ENCODE measurements at regions not wholly inside any gene's neighbourhood (a gene's known extent, or its start where the extent isn't known, plus 50 kb on each side); places are given as distances from the start of the nearest gene placed in this dataset.

- H3K27me3 Mint-ChIP-seq = peaks cover 6% of the 10 kb centered on the region
- no peaks in the 10 kb centered on the region for H3K9me3 Mint-ChIP-seq (ENCODE audit: low read depth)
- no peak for DNase-seq (ENCODE audit: low spot score, unreplicated experiment)
- H3K27ac Mint-ChIP-seq = no peak overlapping the region
- peaks cover 5% of the 10 kb centered on the region for H3K4me1 Mint-ChIP-seq (ENCODE audit: low read depth)
- TF ChIP-seq CTCF (IDR thresholded peaks at IDR 0.05; ENCODE audit: unreplicated experiment) = no peak
- H3K4me3 Mint-ChIP-seq (ENCODE audit: low read depth) = no peak overlapping the region
- H3K36me3 Mint-ChIP-seq (ENCODE audit: insufficient read depth) = no peaks in the 10 kb centered on the region
Measured at GRCh38 chr3:20400281-20400680, 214.3 kb upstream of the SGO1 start.

GRCh38 chr3:20396335-20396734 lies 210.3 kb upstream of the SGO1 start:
- no peaks in the 10 kb centered on the region for H3K36me3 Mint-ChIP-seq (ENCODE audit: insufficient read depth)
- H3K27ac Mint-ChIP-seq = no peak overlapping the region
- no peak overlapping the region for H3K4me3 Mint-ChIP-seq (ENCODE audit: low read depth)
- peaks cover 9% of the 10 kb centered on the region for H3K27me3 Mint-ChIP-seq
- TF ChIP-seq CTCF (IDR thresholded peaks at IDR 0.05; ENCODE audit: unreplicated experiment) = no peak
- no peaks in the 10 kb centered on the region for H3K9me3 Mint-ChIP-seq (ENCODE audit: low read depth)
- DNase-seq (ENCODE audit: low spot score, unreplicated experiment) = no peak
- no peaks in the 10 kb centered on the region for H3K4me1 Mint-ChIP-seq (ENCODE audit: low read depth)

- no peaks in the 10 kb centered on the region for H3K9me3 Mint-ChIP-seq (ENCODE audit: low read depth)
- no peak for DNase-seq (ENCODE audit: low spot score, unreplicated experiment)
- H3K27me3 Mint-ChIP-seq = peaks cover 9% of the 10 kb centered on the region
- H3K4me3 Mint-ChIP-seq (ENCODE audit: low read depth) = no peak overlapping the region
- H3K27ac Mint-ChIP-seq = no peak overlapping the region
- TF ChIP-seq CTCF (IDR thresholded peaks at IDR 0.05; ENCODE audit: unreplicated experiment) = no peak
- H3K36me3 Mint-ChIP-seq (ENCODE audit: insufficient read depth) = no peaks in the 10 kb centered on the region
- H3K4me1 Mint-ChIP-seq (ENCODE audit: low read depth) = no peaks in the 10 kb centered on the region
Measured at GRCh38 chr3:20395692-20396091, 209.7 kb upstream of the SGO1 start.

GRCh38 chr3:20394243-20394642 lies 208.2 kb upstream of the SGO1 start:
- Mint-ChIP-seq H3K4me3 (ENCODE audit: low read depth) (no peak overlapping the region), H3K4me1 (ENCODE audit: low read depth) (no peaks in the 10 kb centered on the region), H3K27ac (no peak overlapping the region), H3K9me3 (ENCODE audit: low read depth) (no peaks in the 10 kb centered on the region), H3K36me3 (ENCODE audit: insufficient read depth) (no peaks in the 10 kb centered on the region), H3K27me3 (peaks cover 9% of the 10 kb centered on the region)
- no peak for DNase-seq (ENCODE audit: low spot score, unreplicated experiment)
- no peak for TF ChIP-seq CTCF (IDR thresholded peaks at IDR 0.05; ENCODE audit: unreplicated experiment)

- Mint-ChIP-seq H3K27ac (no peak overlapping the region), H3K4me1 (ENCODE audit: low read depth) (no peaks in the 10 kb centered on the region), H3K27me3 (peaks cover 6% of the 10 kb centered on the region), H3K9me3 (ENCODE audit: low read depth) (no peaks in the 10 kb centered on the region), H3K4me3 (ENCODE audit: low read depth) (no peak overlapping the region), H3K36me3 (ENCODE audit: insufficient read depth) (no peaks in the 10 kb centered on the region)
- TF ChIP-seq CTCF (IDR thresholded peaks at IDR 0.05; ENCODE audit: unreplicated experiment) = no peak
- DNase-seq (ENCODE audit: low spot score, unreplicated experiment) = no peak
Measured at GRCh38 chr3:20391644-20392043, 205.6 kb upstream of the SGO1 start.

Data from progenitor cell of endocrine pancreas (in vitro differentiated cells).